C4-2B (cell line): ENCODE measurements at regions not wholly inside any gene's neighbourhood (a gene's known extent, or its start where the extent isn't known, plus 50 kb on each side); places are given as distances from the start of the nearest gene placed in this dataset.

Experiments
- H3K27ac ChIP-seq: fragments of 450-650 bp; 2 replicates; pipeline ENCODE4 v1.5.1; 2017
- CTCF ChIP-seq: fragments of 450-650 bp; conservative IDR thresholded peaks from 2 replicates; pipeline ENCODE4 v1.5.1; 2017; ENCODE audit warnings: mild to moderate bottlenecking
- ZFX ChIP-seq: fragments of 450-650 bp; IDR thresholded peaks from 2 replicates; pipeline ENCODE4 v1.6.1; 2017

GRCh38 chr5:142461028-142461590, 136.3 kb upstream of the SPRY4 start:
- TF ChIP-seq CTCF: no peak
- TF ChIP-seq ZFX: no peak
- H3K27ac ChIP-seq: no peak overlapping the region

GRCh38 chr5:142459209-142459608, 134.4 kb upstream of the SPRY4 start:
- no peak overlapping the region for H3K27ac ChIP-seq
- no peak for TF ChIP-seq ZFX
- no peak for TF ChIP-seq CTCF

- TF ChIP-seq ZFX: no peak
- no peak for TF ChIP-seq CTCF
- no peak overlapping the region for H3K27ac ChIP-seq
Observed at GRCh38 chr5:142455856-142456255, 131.0 kb upstream of the SPRY4 start.

- TF ChIP-seq CTCF (no peak), ZFX (no peak)
- H3K27ac ChIP-seq: no peak overlapping the region
Observed at GRCh38 chr5:142453932-142454331, 129.1 kb upstream of the SPRY4 start.

- H3K27ac ChIP-seq: no peak overlapping the region
- TF ChIP-seq CTCF (no peak), ZFX (no peak)
Observed at GRCh38 chr5:142450419-142450818, 125.6 kb upstream of the SPRY4 start.

- TF ChIP-seq CTCF (no peak), ZFX (no peak)
- H3K27ac ChIP-seq: no peak overlapping the region
Observed at GRCh38 chr5:142447887-142448286, 123.1 kb upstream of the SPRY4 start.

GRCh38 chr5:142446960-142447279, 122.1 kb upstream of the SPRY4 start:
- TF ChIP-seq ZFX (no peak), CTCF (no peak)
- no peak overlapping the region for H3K27ac ChIP-seq
